Lung (tissue), 11 donors: ENCODE measurements at regions not wholly inside any gene's neighbourhood (a gene's known extent, or its start where the extent isn't known, plus 50 kb on each side); places are given as distances from the start of the nearest gene placed in this dataset.

ENCODE experiments used
- ATAC-seq: fragments of 200-7000 bp; cut with Tn5 transposase; one replicate; pipeline ENCODE4 v1.9.1; 2020; ENCODE audit warnings: moderate number of reproducible peaks; ENCODE audit not compliant: insufficient read depth, low FRiP score
- DNase-seq, 3 donors: peaks; one replicate each; pipeline ENCODE4 v3.0.0-alpha.2; 2013 to 2017
- H3K27ac ChIP-seq, 2 donors: one replicate each; pipeline ENCODE4 v1.5.1; 2013; ENCODE audit warnings: mild to moderate bottlenecking in 2 of 2, moderate library complexity in 2 of 2, control low read depth in 1 of 2, inconsistent platforms in 1 of 2, low read depth in 1 of 2, low read length in 1 of 2
- H3K27me3 ChIP-seq, 3 donors: one replicate each; pipeline ENCODE4 v1.5.1; 2013; ENCODE audit warnings: low read length in 2 of 3; ENCODE audit not compliant: control insufficient read depth in 3 of 3, insufficient read depth in 3 of 3
- H3K36me3 ChIP-seq, 4 donors: one replicate each; pipeline ENCODE4 v1.5.1; 2013; ENCODE audit warnings: low read length in 4 of 4, mild to moderate bottlenecking in 1 of 4, moderate library complexity in 1 of 4; ENCODE audit not compliant: control insufficient read depth in 4 of 4, insufficient read depth in 4 of 4
- H3K4me1 ChIP-seq, 5 donors: one replicate each; pipeline ENCODE4 v1.5.1; 2013; ENCODE audit warnings: low read length in 5 of 5, mild to moderate bottlenecking in 2 of 5, moderate library complexity in 1 of 5; ENCODE audit not compliant: control insufficient read depth in 5 of 5, insufficient read depth in 5 of 5
- H3K4me3 ChIP-seq: one replicate; pipeline ENCODE4 v1.5.1; 2013; ENCODE audit warnings: mild to moderate bottlenecking, control low read depth, moderate library complexity
- H3K9ac ChIP-seq, 2 donors: one replicate each; pipeline ENCODE4 v1.5.1; 2013; ENCODE audit warnings: low read length in 2 of 2, control low read depth in 1 of 2; ENCODE audit not compliant: insufficient read depth in 1 of 2
- H3K9me3 ChIP-seq, 4 donors: one replicate each; pipeline ENCODE4 v1.5.1; 2013; ENCODE audit warnings: low read length in 3 of 4, mild to moderate bottlenecking in 1 of 4, moderate library complexity in 1 of 4; ENCODE audit not compliant: control insufficient read depth in 4 of 4, insufficient read depth in 3 of 4
- CTCF ChIP-seq: IDR thresholded peaks from 2 replicates; pipeline ENCODE4 v1.5.1; 2012; ENCODE audit warnings: mild to moderate bottlenecking; ENCODE audit errors: control extremely low read depth, extremely low read depth
- WGBS, 2 donors: extraction: QIAGEN DNeasy Blood & Tissue Kit; methylation state at CpG; one replicate each; pipeline ENCODE4 v1.1.7; 2013; 5-methylcytosine and 5-hydroxymethylcytosine counted together
- donor health status: control.
- donor health status: control.
- donor health status: Bipolar disorder and iron deficiency.
- donor health status: healthy.
- donor health status: DM: yes; HTN: yes; CAD: no.

GRCh38 chr13:33958964-33959363 is 141.0 kb downstream of the RFC3 start:
- no peak overlapping the region for H3K27ac ChIP-seq
- ATAC-seq (no peak), DNase-seq (no peak)
- no peak for TF ChIP-seq CTCF
- 93 to 96% methylated on average over 2 of the region's 2 CpGs for WGBS, 2 donors
- H3K9me3 ChIP-seq: no peaks in the 10 kb centered on the region
- H3K27me3 ChIP-seq: no peaks in the 10 kb centered on the region
- no peaks in the 10 kb centered on the region for H3K36me3 ChIP-seq
- no peak overlapping the region for H3K9ac ChIP-seq
- H3K4me3 ChIP-seq: no peak overlapping the region
- H3K4me1 ChIP-seq: no peaks in the 10 kb centered on the region

GRCh38 chr13:33963134-33963533 is 145.2 kb downstream of the RFC3 start:
- Histone ChIP-seq H3K9me3 (no peaks in the 10 kb centered on the region), H3K9ac (no peak overlapping the region), H3K27me3 (no peaks in the 10 kb centered on the region), H3K4me1 (no peaks in the 10 kb centered on the region), H3K36me3 (no peaks in the 10 kb centered on the region), H3K27ac (no peak overlapping the region), H3K4me3 (no peak overlapping the region)
- TF ChIP-seq CTCF: no peak
- ATAC-seq (no peak), DNase-seq (no peak)
- WGBS, 2 donors: 84 to 88% methylated on average over 3 of the region's 3 CpGs

GRCh38 chr13:33963895-33964294 is 145.9 kb downstream of the RFC3 start:
- TF ChIP-seq CTCF: no peak
- WGBS, 2 donors: 86 to 94% methylated on average over 4 of the region's 4 CpGs
- no peaks in the 10 kb centered on the region for H3K9me3 ChIP-seq
- H3K36me3 ChIP-seq: no peaks in the 10 kb centered on the region
- no peaks in the 10 kb centered on the region for H3K27me3 ChIP-seq
- no peaks in the 10 kb centered on the region for H3K4me1 ChIP-seq
- H3K27ac ChIP-seq: no peak overlapping the region
- H3K4me3 ChIP-seq: no peak overlapping the region
- H3K9ac ChIP-seq: no peak overlapping the region
- DNase-seq (no peak), ATAC-seq (no peak)
